HUDEP-2 (cell line): ENCODE measurements at regions not wholly inside any gene's neighbourhood (a gene's known extent, or its start where the extent isn't known, plus 50 kb on each side); places are given as distances from the start of the nearest gene placed in this dataset.

Experiments
- DNase-seq, 76 experiments: peaks; one replicate each; lab custom pipeline; 2025; ENCODE audit not compliant: unreplicated experiment in 76 of 76; lab: John Stamatoyannopoulos, UW

DNA sequence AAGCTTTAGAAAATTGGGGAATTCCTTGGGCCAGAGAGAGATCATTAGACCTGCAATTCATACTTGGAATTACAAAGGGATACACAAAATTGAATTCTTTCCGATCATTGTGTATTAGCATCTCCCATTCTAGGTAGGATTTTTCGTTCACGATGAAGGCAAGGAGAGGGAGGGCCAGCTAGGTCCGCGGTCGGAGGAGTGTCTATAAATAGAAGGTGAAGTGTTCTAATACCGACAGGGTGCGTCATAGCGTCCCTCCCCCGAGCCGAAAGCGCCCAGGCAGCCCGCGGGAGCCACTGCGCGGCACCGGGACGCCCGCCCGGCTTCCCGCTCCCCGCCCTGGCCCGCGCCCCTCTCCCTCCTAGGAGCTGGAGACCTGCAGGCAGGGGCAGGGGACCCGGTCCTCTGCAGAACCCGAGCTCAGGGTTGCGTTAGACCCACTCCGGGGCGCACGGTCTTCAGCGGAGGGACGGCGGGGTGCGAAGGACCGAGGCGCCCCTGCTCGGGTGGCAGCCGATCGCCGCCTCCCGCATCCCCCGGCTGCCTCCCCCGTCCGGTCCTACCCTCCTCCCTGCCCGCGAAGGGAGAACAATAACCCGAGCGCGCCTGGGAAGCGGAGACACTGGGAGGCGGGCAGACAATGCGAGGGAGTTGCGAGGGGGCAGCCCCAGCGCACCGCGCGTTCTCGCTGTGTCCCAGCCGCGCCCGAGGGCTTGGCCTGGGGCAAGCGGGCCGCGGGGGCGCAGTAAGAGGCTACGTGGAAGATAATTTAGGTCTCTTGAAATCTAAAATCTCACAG is 114.2 kb upstream of the SERTAD2 start:
- DNase-seq: peak in 59 of 76 experiments; percentile 3 to 65 (median 36)

DNA sequence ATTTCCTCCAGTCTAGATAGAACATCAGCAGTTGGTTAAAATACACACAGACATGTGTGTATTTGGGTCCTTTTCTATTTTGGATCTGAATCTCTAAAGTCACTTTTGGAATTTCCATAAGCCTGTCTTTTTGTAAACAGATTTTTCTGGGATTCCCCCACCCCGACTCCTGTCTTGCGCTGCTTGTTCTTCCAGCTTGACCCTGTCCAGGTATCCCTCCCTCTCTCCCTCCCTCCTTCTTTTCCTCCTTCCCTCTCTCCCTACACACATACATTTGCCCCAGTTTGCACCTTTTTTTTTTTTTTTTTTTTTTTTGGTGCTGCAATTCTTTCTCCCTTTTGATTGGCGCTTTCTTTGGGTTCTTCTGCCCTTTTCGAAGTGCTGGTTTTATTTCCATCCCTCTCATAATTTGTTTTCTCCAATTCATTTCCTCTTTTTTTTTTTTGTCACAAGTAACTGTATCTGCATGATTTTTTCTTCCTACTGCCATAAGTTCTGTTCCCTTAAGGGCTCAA is 114.8 kb upstream of the SERTAD2 start:
- no peak for DNase-seq

DNA sequence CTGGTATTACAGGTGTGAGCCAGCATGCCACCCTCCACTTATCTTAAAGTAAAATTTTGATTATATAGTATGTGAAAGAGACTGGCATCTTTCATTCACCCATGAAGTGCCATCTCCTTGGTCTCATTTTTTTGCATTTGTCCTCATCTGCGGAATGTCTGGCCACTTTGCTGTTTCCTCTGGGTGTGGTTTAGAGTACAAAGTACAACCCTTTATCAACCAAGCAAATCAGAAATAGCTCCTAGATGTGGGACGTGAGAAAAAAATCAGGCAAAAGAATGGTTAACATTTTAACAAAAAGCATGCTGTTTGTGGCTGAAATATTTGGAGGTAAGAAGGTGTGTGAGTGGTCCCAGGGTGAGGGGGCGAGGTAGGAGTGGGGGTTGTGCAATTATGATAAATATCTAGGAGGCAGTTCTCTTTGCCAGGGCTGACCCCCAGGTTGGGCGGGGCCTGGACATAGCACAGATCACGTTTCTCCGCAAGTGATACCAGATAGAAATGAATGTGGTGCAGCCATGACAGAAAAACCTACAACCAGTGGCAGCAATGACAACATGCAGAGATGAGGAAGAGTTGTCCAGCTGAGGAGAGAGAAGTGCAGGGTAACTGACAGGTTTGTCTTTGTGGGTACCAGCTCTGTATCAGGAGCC is 115.8 kb upstream of the SERTAD2 start:
- no peak for DNase-seq

- DNase-seq: no peak
Observed at GRCh38 chr2:64770137-64770780, 116.5 kb upstream of the SERTAD2 start.

DNA sequence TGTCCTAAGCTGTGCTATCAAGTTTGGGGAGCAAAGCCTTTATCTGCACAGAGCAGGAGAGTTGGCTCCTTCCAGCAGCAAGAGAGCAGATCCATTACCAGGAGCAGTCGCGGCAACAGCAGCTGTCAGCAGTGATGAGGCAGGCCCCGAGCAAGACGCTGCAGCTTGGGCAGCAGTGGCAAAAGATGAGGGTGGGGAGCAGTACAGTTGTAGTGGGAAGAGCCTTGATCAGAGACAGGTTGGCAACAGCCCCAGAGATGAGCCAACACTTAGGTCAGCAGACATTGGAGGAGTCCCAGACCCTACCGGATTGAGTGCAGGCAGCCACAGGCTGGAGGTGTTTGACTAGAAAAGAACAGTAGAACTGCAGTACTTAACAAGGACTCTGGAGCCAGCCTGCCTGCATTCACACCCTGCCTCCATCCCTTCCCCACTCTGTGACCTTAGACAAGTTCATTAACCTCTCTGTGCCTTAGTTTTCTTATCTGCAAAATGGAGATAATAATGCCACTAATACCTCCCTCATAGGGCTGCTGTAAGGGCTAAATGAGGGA is 117.1 kb upstream of the SERTAD2 start:
- DNase-seq: peak in 2 of 76 experiments; percentile 7 to 12

DNA sequence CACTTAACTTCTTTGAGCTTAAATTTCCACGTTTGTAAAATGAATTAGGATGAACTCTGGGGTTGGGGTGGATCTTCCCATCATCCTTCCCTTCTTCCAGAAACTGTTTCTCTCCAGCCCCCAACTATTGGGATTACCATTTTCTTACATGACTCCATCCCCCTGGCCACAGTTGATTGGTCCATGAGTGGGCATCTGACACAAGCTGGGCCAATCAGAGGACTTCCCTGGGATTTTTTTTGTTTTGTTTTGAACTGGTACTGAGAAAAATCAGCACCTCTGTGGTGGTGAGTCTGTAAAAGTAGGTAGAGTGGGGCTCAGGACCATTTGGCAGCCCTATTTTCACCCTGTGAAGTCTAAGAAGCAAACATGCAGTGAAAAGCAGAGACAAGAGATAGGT is 118.0 kb upstream of the SERTAD2 start:
- DNase-seq: no peak

GRCh38 chr2:64773461-64774118 is 119.9 kb upstream of the SERTAD2 start:
- DNase-seq: no peak

GRCh38 chr2:64777841-64778240 is 124.1 kb upstream of the SERTAD2 start:
- no peak for DNase-seq

GRCh38 chr2:64779117-64779690 is 125.5 kb upstream of the SERTAD2 start:
- no peak for DNase-seq

- no peak for DNase-seq
Observed at GRCh38 chr2:64780041-64780440, 126.3 kb upstream of the SERTAD2 start.

DNA sequence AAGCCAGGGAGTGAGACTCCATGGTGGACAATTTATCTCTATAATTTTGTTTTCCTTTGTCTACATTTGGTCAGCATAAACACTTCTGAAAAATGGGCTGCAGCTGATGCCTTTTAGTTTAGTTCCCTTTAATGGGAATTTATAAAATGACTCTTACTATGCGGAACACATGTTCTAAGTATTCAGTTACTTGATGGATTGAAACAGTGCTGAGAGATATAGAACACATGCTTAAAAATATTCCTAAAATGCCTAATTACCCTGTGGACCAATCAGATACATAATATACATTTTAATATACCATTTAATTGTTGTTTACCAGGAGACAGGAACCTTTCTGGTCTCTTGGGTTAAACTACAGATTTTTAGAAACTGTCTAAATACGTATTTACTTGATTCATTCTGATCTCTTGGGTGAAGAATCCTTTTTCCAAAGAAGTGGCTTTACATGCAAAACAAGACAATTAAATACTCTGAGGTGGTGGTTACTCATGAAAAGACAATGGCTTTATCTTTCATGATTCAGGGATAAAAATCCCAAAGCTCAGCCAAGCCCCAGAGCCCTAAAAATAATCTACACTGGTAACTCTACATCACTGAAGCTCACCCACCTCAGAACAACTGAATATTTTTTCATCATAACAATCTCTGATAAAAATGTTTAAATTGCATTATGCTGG is 128.1 kb upstream of the SERTAD2 start:
- no peak for DNase-seq

GRCh38 chr2:64784168-64785061 is 130.7 kb upstream of the SERTAD2 start:
- no peak for DNase-seq

DNA sequence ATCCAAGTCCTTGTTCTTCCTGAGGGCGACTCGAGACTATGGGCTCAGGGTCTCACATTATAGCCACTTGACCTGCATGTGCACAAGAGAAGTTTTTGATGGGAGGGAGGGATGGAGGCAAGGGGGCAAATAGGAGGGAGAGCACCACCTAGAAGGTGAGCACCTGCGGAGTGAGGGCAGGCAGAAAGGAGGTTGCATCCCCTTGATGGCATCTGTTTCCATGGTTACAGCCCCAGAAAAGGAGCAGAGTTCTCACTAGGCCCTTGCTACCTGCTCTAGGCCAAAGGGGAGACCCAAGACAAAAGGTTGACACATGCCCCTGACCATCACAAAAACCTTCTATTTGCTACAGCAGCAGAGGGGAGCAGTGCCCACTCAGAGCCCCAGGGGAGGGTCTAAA is 131.5 kb upstream of the SERTAD2 start:
- no peak for DNase-seq

GRCh38 chr2:64786343-64787018 is 132.8 kb upstream of the SERTAD2 start:
- no peak for DNase-seq

DNA sequence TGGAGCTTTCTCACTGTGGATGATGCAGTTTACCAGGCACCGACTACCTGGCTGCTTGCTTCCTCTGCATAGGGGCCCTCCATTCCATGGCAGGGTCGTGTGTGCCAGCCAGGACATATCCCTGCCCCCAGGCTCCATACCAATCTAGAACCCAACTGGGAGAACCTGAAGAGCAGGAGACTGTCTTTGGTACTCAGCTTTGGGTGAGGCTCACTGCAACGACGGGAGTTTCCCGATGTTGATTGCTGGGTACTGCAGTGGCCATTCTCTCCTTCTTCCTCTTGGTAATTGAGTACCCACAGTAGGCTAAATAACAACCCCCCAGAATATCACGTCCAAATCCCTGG is 133.3 kb upstream of the SERTAD2 start:
- DNase-seq: no peak

DNA sequence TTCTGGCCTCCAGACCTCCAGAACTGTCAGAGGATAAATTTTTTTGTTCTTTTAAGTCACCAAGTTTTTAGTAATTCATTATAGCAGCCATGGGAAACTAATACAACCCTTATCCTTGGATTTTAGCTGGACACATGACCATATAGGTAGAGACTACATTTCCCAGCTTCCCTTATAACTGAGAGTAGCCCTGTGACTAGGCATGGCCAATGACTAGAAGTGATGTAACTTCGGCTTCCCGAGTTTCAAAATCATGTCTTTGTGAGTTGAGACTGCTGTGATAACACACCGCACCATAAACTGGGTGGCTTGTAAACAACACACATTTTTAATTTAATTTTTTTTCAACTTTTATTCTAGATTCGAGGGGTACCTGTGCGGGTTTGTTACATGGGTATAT is 134.0 kb upstream of the SERTAD2 start:
- no peak for DNase-seq

- DNase-seq: no peak
Observed at GRCh38 chr2:64789466-64790320, 136.0 kb upstream of the SERTAD2 start.

DNA sequence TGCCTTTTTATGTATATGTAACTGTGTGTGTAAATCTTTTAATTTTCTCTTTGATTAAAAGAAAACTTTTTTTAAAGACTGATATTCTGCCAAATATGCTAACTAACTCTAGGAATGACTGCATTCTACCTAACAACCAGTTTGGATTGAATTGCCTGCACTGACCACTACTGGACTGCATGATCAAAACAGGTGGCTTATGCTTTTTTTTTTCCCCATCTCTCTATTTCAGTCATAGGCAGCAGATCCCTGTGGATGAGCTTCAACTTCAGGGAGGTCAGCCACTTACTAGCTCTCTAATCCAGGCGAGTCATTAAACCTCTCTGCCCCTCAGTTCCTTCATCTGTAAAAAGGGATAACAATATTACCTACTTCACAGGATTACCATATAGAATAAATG is 138.6 kb upstream of the SERTAD2 start:
- DNase-seq: no peak
